H1 (cell line): ENCODE measurements at regions not wholly inside any gene's neighbourhood (a gene's known extent, or its start where the extent isn't known, plus 50 kb on each side); places are given as distances from the start of the nearest gene placed in this dataset.

Experiments used
- SRF ChIP-seq: IDR thresholded peaks from 2 replicates; pipeline ENCODE4 v1.6.1; 2011; ENCODE audit warnings: mild to moderate bottlenecking, low read depth, low read length, moderate library complexity
- TF ChIP-seq, protein P1 (sequence below): IDR thresholded peaks from 2 replicates; pipeline ENCODE4 v1.6.1; 2012; ENCODE audit warnings: inconsistent platforms

DNA sequence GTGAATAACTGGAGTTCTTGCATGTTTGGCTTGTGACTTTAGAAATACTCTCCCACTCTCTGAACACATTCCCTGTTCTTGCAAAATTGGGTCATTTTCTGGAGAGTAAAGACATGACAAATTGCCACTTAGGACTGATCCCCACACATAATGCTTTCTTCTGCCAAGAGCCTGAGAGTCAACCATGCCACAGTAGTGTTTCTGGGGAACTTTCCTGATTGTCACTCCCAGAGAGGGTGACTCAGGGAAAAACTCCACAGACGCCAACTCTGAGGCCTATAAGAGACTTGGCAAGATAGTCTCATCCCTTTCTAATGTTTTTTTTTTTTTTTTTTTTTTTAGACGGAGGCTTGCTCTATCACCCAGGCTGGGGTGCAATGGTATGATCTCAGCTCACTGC lies 157.8 kb downstream of the ATG4C start (continued):
- no peak for TF ChIP-seq SRF
- TF ChIP-seq, protein P1, sequence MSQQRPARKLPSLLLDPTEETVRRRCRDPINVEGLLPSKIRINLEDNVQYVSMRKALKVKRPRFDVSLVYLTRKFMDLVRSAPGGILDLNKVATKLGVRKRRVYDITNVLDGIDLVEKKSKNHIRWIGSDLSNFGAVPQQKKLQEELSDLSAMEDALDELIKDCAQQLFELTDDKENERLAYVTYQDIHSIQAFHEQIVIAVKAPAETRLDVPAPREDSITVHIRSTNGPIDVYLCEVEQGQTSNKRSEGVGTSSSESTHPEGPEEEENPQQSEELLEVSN: no peak
